ENCODE measurements at regions not wholly inside any gene's neighbourhood (a gene's known extent, or its start where the extent isn't known, plus 50 kb on each side); places are given as distances from the start of the nearest gene placed in this dataset.

GRCh38 chr2:176687944-176688343, 418.7 kb downstream of the MTX2 start:
- TF ChIP-seq CTCF (IDR thresholded peaks at IDR 0.05) (no peak), EP300 (IDR thresholded peaks at IDR 0.05) (no peak)
